GM19351 (cell line): ENCODE measurements at regions not wholly inside any gene's neighbourhood (a gene's known extent, or its start where the extent isn't known, plus 50 kb on each side); places are given as distances from the start of the nearest gene placed in this dataset.
A peak's percentile ranks its signal among the peaks of the same experiment; 100 is the strongest.
"Not testable (repeated sequence)": the region's sequence is repeated elsewhere in the genome, so short reads cannot be mapped to it uniquely, and the experiment has no call there.

Source experiments
- ATAC-seq: cut with Tn5 transposase; IDR thresholded peaks from one replicate; pipeline ENCODE4 v1.9.1; 2021; ENCODE audit warnings: mild to moderate bottlenecking, moderate library complexity; ENCODE audit not compliant: unreplicated experiment

DNA sequence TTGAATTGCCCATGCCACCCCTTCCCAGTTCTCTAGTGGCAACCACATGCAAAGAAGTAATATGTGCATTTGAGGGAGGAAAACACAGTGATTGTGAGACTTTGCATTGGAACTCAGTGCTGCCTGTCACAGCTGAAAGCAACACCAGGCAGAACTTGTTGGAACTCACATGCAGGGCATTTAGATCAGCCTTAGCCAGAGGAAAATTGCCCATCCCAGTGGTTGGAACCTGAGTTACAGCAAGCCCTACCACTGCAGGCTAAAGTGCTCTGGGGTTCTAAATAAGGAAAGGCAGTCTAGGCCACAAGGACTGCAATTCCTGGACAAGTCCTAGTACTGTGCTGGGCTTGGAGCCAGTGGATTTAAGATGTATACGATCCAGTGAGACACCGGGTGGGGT is 245.3 kb upstream of the UFL1 start:
- ATAC-seq = no peak

DNA sequence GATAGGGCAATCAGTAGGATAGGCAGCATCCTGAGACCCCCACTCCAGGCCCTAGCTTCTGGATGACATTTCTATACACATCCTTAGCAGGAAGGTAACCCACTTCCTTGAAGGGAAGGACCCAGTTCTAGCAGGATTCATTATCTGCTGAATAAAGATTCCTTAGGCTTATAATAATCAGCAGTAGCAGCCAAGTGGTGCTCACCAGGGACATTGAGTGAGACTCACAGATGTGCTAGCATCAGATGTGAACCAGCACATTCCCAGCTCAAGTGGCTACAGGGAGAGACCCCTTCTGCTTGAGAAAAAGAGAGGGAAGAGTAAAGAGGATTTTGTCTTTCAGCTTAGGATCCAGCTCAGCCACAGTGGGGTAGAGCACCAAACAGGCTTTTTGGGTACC is 244.8 kb upstream of the UFL1 start:
- no peak for ATAC-seq

DNA sequence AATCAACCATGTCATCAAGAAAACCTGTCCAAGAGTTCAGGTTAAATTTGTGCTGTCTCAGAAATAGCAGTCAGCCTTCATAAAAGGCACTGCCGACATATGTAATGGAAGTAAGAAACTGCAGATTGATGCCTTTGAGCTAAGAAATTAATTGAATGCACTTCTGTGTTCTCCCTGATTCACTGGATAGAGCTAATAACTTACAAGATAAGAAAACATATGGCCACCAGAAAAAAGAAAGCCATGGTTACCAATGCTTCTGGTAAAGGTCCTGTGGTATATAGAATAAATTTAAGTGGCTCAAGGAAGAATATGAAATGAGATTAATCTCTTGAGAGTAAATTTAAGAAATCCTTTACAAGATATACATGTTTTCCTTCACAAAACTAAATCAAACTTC is 242.5 kb upstream of the UFL1 start:
- ATAC-seq = no peak

DNA sequence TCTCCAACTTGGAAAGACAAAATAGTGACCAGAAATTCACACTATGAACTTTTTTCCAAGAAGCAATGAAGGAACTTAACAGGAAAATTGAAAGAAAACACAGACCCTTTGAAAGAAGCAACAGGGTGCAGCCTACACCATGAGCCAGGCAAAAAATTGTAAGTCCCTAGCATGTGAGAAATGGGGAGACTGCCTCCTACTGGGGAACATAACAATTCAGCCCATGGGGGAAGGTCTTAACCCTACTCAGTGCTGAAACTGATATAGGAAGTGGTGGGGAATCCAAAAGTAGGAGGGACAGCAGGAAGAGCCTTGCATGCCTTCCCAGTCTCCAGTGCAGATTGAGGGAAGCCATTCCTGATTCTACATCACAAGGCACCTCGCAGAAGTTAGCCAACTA is 235.1 kb upstream of the UFL1 start:
- ATAC-seq = no peak

DNA sequence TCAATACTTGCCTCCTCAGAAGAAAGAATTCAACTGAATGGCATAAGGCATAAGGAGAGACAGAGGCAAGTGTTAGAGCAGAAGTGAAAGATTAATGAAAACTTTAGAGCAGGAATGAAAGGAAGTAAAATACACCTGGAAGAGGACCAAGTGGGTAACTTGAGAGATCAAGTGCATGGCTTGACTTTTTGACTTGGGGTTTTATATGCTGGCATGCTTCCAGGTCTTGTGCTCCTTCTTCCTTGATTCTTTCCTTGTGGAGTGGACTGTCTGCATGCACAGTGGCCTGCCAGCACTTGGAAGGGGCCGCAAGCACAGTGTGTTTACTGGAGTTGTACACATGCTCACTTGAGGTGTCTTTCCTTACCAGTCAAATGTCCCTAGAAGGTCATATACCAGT is 222.1 kb upstream of the UFL1 start:
- ATAC-seq = no peak

DNA sequence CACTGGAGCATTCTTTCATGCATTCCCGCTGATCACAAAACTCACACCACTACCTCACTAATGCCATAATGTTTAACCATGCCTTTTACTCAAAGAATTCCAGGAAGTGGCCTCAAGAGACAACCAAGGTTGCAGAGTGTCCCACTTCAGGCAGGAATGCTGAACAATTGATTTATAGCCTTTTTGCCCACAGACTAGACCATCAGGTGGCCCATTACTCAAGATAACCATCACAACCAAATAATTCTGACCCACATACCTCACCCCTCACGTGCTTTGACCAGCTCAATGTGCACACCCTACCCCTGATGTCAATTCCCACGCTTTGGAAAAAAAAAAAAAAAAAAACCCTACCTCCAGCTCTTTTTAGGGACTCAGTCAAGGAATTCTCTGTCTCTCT is 220.6 kb upstream of the UFL1 start:
- ATAC-seq = no peak

DNA sequence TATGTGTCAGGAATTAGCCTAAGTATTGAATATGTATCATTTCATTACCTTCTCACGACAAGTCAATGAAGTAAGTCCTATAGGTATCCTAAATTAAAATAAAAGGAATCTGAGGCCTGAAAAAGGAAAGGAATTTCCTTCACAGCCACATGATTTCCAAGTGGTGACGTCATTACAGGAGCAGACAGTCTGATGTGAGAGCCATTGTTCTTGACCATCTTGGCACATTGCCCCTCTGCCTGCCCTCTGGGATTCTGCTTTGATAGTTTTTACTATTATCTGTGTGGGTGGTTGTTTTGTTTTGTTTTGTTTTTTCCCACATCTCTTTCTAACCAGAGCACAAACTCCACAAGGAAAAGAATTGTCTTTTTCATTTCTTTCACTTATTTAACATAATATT is 219.8 kb upstream of the UFL1 start:
- no peak for ATAC-seq

DNA sequence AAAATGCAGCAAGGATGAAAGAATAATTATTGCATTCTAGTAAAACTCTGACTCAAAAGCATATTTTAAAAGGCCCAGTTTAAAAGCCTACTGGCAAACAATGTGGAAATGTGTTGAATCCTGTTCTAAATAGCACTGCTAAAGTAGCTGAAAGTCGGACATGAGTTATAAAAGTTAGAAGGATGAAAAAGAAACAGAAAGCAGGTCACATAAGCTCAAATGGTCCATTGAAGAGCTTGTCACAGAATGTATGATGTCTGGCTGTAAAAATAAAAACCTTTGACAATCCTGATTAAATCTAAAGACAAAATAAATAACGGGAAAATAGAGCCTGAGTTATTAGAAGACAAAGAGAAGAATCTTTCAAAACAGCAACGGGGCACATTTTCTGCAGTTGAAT is 218.6 kb upstream of the UFL1 start:
- no peak for ATAC-seq

DNA sequence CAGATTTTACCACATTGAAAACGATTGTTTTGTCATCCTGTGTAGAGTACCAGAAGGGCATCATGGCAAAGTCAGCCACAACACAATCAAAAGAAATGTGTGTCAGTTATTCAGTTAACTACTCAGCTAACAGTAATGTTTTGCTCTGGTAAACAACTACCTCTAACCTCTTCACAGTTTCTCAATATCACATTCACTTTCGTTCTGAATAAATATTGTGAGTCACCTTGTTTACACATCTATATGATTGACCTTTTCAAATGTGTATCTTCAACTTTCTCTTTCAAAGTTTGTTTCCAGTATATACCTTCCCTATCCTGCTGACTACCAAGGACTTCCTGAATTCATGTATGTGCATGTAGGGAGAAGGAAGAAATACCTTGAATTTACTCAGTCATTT is 216.6 kb upstream of the UFL1 start:
- ATAC-seq = peak; percentile 97

DNA sequence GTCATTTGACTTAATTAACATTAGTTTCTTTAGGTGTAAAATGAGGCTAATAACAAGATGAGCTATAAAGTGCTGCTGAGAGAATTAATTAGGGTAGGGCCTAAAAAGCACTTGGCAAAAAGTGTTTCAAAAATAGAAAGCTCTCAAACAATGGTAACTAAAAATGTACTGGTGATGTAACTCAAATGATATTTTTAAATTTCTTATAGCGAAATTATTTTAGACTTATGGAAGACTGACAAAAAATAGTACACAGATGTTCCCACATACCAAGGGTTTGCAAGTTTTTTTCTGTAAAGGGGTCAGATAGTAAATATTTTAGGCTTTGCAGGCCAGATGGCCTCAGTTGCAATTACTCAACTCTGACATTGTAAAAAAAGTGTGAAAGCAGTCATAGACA is 190.7 kb upstream of the UFL1 start:
- ATAC-seq = no peak

DNA sequence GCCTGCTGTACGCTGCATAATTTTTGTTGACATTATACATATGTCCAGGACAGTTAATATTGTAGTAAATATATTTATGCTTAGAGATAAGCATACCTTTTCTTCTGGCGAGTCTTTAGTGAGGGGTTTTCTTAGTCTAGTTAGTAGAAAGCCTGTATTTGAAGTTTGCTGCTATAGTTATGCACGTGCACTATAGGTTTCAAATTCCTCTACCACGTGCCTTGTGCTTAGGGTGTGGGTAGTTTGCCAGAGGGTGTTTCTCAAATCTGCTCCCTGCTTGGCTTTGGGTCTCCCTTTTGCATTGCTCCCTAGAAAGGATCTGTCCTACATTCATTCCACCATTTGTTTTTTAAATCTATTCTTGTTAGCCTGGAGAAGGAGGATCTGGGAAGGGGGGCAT is 181.4 kb upstream of the UFL1 start:
- no peak for ATAC-seq

DNA sequence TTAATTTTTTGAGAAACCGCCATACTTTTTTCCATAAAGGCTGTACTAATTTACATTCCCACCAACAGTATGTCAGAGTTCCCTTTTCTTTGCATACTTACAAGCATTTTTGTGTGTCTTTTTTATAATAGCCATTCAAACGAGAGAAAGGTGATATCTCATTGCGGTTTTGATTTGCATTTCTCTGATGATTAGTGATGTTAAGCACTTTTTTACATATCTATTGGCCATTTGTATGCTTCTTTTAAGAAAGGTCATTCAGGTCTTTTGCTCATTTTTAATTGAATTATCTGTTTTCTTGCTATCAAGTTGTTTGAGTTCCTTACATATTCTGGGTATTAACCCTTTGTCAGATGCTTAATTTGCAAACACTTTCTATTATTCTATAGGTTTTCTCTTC is 176.1 kb upstream of the UFL1 start:
- no peak for ATAC-seq

DNA sequence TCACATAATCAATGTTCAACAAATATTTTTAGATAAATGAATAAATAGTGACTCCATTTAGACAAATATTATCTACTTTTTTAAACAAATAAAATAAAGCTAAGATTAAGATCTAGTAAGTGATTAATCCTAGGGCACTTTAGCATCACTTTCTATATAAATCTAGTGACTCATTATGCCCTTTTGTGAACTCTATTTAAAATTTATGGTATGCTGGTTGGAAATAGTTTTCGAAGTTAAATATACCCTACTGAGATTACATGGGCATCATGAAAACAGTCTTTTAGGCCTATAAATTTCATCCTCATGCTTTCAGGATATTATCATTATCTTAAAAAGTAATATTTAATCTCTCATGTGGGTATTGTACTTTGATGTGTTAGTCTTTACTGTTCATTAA is 140.4 kb upstream of the UFL1 start:
- ATAC-seq = no peak

DNA sequence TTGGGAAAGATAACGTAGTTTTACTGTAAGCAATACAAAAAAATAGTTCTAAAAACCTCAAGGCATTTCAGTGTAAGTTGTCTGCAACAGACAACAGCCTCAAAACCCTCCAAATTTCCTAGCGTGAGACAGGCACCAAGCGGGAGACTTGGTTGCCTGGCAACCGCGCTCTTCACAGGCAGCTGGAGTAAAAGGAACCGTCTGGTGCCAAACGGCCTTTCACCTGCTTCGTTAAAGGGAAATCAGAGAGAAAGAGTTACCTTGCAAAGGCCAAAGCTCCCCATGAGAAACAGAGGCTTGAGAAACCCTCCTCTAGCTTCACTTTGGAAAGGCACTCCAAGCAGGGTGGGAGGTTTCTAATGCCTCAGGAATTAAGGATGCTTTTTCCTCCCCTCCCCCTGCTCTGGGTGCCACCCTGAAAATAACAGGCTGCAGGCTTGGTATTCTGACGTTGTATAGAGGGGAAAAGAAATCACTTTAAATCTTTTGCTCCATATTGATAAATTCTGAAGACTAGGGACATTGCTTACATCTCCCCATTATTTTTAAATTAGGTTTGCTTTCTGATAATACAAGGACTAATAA is 129.7 kb upstream of the UFL1 start:
- peak; percentile 67 for ATAC-seq

DNA sequence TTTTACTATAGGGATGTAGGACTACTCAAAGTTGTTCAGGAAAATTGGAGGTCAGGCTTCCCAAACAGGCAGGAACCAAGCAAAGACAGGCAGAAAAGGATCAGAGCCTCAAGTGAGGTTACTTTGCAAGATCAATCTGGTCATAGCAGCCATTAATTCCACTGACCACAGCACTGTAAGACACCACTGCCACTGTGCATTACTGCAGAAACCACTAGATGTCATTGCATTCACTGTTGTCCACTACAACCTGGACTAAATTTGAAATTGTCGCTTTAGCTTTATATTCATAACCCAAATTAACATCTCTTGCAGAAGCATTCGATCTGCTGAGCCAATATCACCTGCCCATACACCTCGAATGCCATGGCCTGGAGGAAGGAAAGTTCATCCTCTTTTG is 126.9 kb upstream of the UFL1 start:
- ATAC-seq = peak; percentile 67

DNA sequence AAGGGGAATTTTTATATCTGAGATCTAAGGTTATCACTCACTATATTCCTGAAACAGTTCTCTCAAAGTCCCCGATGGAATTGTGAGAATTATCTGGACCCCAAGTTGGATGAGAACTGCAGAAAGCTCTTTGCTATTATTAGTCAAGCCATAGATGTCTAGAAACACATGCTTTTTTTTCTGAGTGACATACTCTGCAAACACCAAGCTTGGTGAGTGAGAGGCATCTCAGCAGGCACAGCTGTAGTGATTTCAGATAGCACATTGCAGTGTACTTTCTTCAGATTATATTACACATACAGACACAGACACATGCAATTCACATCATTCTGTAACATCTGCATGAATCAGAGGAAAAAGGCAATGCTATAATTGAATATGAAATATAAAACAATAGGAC is 111.1 kb upstream of the UFL1 start:
- no peak for ATAC-seq

DNA sequence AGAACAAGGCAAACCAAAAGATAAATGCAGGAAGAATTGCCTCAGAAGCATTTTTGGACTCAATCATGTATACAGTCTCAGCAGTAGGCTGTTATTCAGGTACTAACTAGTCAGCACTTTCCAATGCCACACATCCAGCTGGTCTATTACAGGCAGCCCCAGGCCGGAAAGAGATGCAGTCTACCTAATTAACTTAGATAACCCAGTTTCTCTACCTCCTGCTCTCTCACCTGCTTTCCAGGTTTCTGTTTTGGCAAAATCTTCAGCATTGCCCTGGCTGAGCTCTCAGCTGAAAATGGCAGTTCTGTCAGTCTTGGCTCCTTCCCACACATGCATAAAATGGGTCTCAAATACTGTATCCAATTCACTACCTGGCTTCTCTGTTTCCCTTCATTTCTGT is 101.3 kb upstream of the UFL1 start:
- no peak for ATAC-seq

DNA sequence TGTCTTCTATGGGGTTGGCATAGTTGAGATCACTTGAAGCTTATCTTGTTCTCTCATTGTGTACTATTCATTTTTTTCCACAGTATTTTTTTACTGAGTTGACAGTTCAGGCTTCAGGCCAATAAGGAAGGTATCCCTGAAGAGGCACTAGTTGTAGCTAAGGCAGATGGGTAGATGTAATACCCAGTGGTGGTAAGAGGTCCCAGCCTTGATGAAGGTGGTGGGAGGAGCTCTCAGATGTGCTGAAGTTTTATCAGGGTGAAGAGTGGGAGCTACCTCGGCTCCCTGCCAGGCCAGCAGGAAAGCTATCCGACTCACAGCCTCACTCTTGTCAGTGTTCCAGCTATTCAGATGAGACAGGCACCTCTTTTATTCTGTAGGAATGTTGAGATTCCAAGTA is 87.7 kb upstream of the UFL1 start:
- no peak for ATAC-seq

DNA sequence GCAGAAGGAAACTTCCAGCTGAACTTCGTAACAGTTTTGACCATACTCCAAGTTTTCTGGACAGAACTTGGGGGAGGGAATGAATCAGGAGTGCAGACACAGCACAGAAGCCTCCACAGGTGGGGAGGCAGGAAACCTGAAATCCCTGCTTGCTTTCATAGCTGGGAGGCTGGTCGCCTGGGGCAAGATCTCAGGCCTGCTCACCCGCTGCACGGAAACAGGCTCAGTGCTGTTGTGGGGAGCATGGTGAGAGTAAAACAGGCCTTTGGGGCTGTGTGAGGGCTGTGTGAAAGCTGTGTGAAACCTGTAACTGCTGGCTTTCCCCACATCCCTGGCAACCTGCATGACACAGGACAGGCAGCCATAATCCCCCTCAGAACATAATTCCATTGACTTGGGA is 85.2 kb upstream of the UFL1 start:
- no peak for ATAC-seq

DNA sequence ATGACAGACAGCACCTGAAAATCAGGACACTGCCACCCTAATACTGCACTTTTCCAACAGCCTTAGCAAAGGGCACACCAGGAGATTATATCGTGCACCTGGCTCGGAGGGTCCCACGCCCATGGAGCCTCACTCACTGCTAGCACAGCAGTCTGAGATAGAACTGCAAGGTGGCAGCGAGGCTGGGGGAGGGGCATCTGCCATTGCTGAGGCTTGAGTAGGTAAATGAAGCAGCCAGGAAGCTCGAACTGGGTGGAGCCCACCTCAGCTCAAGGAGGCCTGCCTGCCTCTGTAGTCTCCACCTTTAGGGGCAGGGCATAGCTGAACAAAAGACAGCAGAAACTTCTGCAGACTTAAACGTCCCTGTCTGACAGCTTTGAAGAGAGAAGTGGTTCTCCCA is 84.4 kb upstream of the UFL1 start:
- not testable (repeated sequence) for ATAC-seq

DNA sequence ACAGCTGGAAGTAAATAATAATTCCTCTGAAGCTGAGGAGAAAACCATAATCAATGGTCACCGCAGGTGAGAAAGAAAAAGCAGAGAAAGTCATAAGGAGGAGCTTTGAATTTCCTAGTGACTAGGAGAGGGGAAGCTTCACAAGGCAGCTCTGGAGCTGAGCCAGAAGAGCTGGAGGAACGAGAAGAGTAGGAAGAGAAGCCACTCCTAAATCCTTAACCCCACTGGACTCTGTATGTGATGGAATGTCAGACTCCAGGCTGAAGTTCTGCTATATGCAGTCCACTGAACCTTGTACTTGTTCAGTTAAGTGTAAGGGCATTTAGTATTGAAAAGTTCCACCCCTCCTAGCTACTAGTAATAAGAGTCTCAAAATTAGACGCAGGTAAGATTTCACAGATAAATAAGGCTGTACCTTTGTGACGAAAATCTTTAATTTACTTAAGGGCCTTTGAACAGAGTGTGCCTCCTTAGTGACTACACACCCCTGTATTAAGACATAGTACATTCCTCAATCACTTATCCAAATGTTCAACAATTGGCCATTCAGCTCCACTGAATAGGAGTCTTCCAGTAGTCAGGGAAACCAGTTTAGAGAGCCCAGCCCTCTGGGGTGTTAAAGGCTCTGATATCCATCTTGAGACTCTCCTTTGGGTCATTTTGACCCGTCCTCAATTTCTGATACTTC is 71.4 kb upstream of the UFL1 start:
- ATAC-seq = no peak

DNA sequence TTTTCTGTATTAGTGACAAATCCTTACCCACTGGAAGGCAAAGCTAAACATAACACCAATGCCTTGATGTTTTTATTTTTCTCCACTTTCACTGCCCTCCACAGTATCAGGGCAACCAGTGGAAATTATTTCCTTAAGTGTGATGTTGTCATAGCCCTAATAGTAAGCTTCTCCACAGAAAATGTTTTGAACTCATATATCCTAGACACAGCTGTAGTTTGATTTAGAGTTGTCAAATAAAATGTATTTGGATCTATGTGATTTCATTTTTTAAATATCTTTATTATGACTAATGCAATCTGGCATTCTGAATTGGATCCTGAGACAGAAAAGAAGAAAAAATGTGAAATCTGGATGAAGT is 70.9 kb upstream of the UFL1 start:
- no peak for ATAC-seq

DNA sequence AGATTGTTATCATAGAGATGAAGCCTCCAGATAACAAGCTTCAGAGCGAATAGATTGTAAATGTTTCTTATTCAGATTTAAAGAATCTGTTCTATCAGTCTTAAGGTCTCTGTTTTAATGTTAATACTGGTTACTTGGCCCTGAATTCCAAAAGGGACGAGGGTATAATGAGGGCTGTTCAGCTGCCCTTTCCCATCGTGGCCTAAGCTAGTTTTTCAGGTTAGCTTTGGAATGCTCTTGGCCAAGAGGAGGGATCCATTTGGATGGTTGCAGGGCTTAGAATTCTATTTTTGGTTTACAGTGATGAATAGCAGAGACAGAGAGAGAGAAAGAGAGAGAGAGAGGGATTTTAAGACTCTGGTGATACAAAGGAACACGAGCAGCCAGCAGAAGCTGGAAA is 62.8 kb upstream of the UFL1 start:
- ATAC-seq = no peak
